ENCODE measurements at regions not wholly inside any gene's neighbourhood (a gene's known extent, or its start where the extent isn't known, plus 50 kb on each side); places are given as distances from the start of the nearest gene placed in this dataset.

GRCh38 chr3:106097817-106098435 lies 229.1 kb upstream of the CBLB start:
- no peak for DNase-seq (ENCODE audit: low spot score)
- no peaks in the 10 kb centered on the region for H3K9me3 ChIP-seq (ENCODE audit: control insufficient read depth in 4 of 4, low read length in 3 of 4)
- no peaks in the 10 kb centered on the region for H3K36me3 ChIP-seq (ENCODE audit: control insufficient read depth in 4 of 4, insufficient read depth in 3 of 4, low read depth in 1 of 4, low read length in 3 of 4)
- no peak overlapping the region for H3K4me3 ChIP-seq (ENCODE audit: low read depth in 1 of 3, low read length in 3 of 3)
- H3K27ac ChIP-seq (ENCODE audit: low read depth in 1 of 2, low read length in 2 of 2), result no peak overlapping the region
- WGBS, result 76% methylated on average over 4 of the region's 4 CpGs
- no peak overlapping the region for H3K9ac ChIP-seq (ENCODE audit: low read depth in 1 of 2, low read length in 2 of 2)
- no peaks in the 10 kb centered on the region for H3K4me1 ChIP-seq (ENCODE audit: control insufficient read depth in 4 of 4, insufficient read depth in 4 of 4, low read length in 3 of 4)
- TF ChIP-seq SP1 (IDR thresholded peaks at IDR 0.05) (no peak), FOXA2 (IDR thresholded peaks at IDR 0.05) (no peak), HNF4G (IDR thresholded peaks at IDR 0.05) (no peak), EGR1 (IDR thresholded peaks at IDR 0.05; ENCODE audit: low read depth in 2 of 2) (no peak), RAD21 (IDR thresholded peaks at IDR 0.05) (no peak), HNF4A (conservative IDR thresholded peaks at IDR 0.05) (no peak), GABPA (IDR thresholded peaks at IDR 0.05 in 1 of 2, conservative IDR thresholded peaks at IDR 0.05 in 1 of 2) (no peak), TAF1 (conservative IDR thresholded peaks at IDR 0.05) (no peak), ATF3 (IDR thresholded peaks at IDR 0.05) (no peak), FOXA1 (IDR thresholded peaks at IDR 0.05) (no peak), MAX (IDR thresholded peaks at IDR 0.05) (no peak), REST (IDR thresholded peaks at IDR 0.05) (no peak), CTCF (IDR thresholded peaks at IDR 0.05; ENCODE audit: low read depth, low read length, missing input control) (no peak)
- H3K27me3 ChIP-seq (ENCODE audit: control insufficient read depth in 4 of 4, insufficient read depth in 4 of 4, low read length in 3 of 4), result no peaks in the 10 kb centered on the region

GRCh38 chr3:106103383-106103782 lies 234.6 kb upstream of the CBLB start:
- no peak overlapping the region for H3K4me3 ChIP-seq (ENCODE audit: low read depth in 1 of 3, low read length in 3 of 3)
- no peaks in the 10 kb centered on the region for H3K9me3 ChIP-seq (ENCODE audit: control insufficient read depth in 4 of 4, low read length in 3 of 4)
- no peaks in the 10 kb centered on the region for H3K27me3 ChIP-seq (ENCODE audit: control insufficient read depth in 4 of 4, insufficient read depth in 4 of 4, low read length in 3 of 4)
- no peak for DNase-seq (ENCODE audit: low spot score)
- no peak for TF ChIP-seq NR2F2 (IDR thresholded peaks at IDR 0.05)
- TF ChIP-seq RAD21 (IDR thresholded peaks at IDR 0.05), result no peak
- no peak for TF ChIP-seq HNF4A (conservative IDR thresholded peaks at IDR 0.05)
- no peak for TF ChIP-seq JUND (IDR thresholded peaks at IDR 0.05)
- no peak for TF ChIP-seq SP1 (IDR thresholded peaks at IDR 0.05)
- TF ChIP-seq FOXA2 (IDR thresholded peaks at IDR 0.05), result no peak
- no peak for TF ChIP-seq GABPA (IDR thresholded peaks at IDR 0.05 in 1 of 2, conservative IDR thresholded peaks at IDR 0.05 in 1 of 2)
- no peak for TF ChIP-seq REST (IDR thresholded peaks at IDR 0.05)
- no peak for TF ChIP-seq RXRA (IDR thresholded peaks at IDR 0.05)
- no peak for TF ChIP-seq FOXA1 (IDR thresholded peaks at IDR 0.05)
- no peak for TF ChIP-seq YY1 (IDR thresholded peaks at IDR 0.05)
- TF ChIP-seq HNF4G (IDR thresholded peaks at IDR 0.05), result no peak
- no peaks in the 10 kb centered on the region for H3K36me3 ChIP-seq (ENCODE audit: control insufficient read depth in 4 of 4, insufficient read depth in 3 of 4, low read depth in 1 of 4, low read length in 3 of 4)
- WGBS, result 51% methylated on average over 2 of the region's 2 CpGs
- no peaks in the 10 kb centered on the region for H3K4me1 ChIP-seq (ENCODE audit: control insufficient read depth in 4 of 4, insufficient read depth in 4 of 4, low read length in 3 of 4)
- H3K27ac ChIP-seq (ENCODE audit: low read depth in 1 of 2, low read length in 2 of 2), result no peak overlapping the region
- H3K9ac ChIP-seq (ENCODE audit: low read depth in 1 of 2, low read length in 2 of 2), result no peak overlapping the region

All from liver (tissue), 8 donors.